GM19240 (cell line): ENCODE measurements at regions not wholly inside any gene's neighbourhood (a gene's known extent, or its start where the extent isn't known, plus 50 kb on each side); places are given as distances from the start of the nearest gene placed in this dataset.
A peak's percentile ranks its signal among the peaks of the same experiment; 100 is the strongest.

Source experiments
- DNase-seq: peaks from one replicate; pipeline ENCODE4 v3.0.0; 2011; ENCODE audit warnings: low spot score; ENCODE audit not compliant: insufficient read length

GRCh38 chr9:126219648-126220063, 107.0 kb upstream of the MVB12B start:
- DNase-seq: no peak

- DNase-seq: no peak
Observed at GRCh38 chr9:126221480-126221879, 105.1 kb upstream of the MVB12B start.

DNA sequence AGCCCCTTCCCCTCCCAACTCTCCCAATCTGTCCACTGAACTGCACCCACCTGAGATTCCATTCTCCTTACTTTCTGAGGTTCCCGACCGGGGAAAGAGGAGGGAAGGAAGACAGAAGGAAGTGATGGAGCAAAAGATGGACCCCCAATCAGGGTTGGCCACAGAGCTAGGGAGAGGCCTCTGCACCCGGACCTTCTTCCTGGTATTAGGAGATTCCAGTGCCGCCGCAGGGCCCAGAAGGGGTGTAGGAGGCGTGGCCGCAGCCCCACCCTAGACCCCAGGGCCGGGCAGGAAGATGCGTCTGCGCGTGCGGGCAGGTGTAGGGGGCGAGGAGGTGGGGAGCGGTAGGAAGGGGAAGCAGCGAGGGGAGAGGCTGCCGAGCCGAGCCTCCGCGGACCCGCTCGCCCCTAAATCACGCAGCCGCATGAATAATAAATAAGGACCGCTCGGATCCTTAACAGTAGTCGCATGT, 104.2 kb upstream of the MVB12B start:
- no peak for DNase-seq

DNA sequence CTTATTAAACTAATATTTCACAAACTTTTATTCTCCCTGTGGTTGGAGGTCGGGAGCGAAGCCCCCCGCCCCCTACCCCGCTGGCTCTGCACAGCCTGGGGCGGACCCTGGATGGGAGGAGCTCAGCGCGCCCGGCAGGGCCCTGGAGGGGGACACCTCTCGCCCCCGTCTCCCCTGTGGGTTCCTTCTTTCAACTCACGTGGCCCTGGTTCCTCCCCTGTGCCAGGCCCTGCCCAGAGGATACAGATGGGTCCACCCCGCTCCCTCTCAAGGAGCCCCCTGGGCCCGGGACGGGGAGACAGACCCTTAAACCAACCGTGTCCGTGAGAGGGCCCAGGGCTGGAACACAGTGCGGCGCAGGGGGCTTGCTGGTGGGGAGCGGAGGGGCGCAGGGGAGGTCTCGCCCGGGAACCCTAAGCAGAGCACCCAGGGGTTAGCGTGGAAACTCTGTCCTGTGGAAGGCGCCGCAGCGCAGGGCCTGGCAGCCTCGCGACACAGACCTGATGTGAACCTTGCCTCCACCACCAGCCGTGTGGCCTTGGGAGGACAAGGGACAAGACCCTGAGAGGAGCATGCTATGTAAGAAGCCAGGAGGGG, 103.7 kb upstream of the MVB12B start:
- DNase-seq: no peak

DNA sequence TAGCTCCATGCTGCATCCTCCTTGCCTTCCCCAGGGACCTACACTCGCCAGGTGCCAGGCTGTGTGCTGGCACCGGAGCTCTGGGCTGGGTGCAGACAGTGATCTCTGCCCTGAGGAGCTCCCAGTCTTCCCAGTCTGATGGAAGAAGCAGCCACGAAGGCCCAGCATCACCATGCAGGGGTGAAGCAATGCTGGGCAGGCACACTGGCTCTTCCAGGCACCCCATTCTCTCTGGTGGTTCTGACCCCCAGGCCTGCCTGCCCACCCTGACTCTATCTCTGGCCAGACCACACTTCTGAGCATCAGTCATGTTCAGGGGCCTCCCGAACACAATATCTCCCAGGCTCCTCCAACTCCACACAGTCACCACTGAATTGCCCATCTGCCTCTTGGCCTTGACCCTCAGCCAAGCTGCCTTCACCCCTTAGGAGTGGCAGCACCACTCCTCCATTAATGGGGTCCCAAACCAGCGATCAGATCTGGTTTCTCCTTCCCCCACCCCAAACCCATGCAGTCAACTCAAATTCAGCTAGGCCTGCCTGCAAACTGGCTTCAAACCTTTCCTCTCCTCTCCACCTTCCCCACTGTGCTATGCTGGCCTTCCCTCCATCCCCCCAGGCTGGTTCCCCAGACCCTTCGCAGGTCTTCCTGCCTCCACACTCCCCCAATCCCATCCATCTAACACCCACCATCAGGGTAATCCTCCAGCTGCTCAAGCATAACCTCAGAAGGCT, 102.7 kb upstream of the MVB12B start:
- no peak for DNase-seq

DNA sequence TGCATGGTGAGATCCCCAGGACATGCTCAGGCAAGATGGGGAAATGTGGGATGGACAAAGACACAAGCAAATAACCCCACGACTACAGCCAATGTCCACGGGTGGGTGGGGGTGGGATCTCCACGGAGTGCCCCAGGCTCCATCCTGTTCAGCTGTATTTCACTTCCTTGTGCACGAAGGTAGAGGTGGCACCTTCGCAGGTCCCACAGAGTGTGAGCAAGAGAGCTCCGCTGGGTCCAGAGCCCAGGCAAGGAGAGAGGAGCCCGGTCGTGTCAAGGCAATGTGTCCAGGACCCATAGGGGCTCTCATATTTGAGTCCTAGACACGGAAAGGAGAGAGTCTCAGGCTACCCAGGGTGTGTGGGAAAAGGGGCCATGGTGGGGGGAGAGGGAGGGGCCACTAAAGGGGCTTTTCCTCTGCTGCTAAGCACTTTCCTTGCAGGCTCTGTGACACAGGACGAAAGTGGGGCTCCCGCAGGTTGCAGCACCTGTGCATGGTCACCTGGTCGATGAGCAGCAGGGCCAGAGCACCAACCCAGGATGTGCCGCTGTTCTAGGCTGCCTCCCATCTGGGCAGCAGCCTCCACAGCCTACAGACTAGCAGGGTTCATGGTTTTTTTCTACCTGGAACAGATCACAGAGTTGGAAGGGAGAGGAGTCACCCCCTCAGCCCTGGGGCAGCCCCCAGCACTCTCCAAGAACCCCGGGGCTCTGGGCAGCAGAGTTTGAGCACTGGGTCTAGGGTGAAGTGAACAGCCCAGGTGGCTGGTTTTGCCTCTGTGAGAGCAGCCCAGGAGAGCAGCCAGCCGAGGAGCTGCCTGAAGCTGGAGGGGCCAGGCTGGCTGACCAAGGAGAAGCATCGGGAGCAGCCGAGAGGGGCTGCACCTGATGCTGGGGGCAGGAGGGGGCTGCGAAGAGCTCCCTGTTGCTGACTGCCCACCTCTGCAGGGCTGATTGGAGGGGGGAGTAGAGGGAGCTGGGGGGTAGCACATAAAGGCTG, 100.7 kb upstream of the MVB12B start:
- no peak for DNase-seq

GRCh38 chr9:126226991-126227936, 99.4 kb upstream of the MVB12B start:
- no peak for DNase-seq

DNA sequence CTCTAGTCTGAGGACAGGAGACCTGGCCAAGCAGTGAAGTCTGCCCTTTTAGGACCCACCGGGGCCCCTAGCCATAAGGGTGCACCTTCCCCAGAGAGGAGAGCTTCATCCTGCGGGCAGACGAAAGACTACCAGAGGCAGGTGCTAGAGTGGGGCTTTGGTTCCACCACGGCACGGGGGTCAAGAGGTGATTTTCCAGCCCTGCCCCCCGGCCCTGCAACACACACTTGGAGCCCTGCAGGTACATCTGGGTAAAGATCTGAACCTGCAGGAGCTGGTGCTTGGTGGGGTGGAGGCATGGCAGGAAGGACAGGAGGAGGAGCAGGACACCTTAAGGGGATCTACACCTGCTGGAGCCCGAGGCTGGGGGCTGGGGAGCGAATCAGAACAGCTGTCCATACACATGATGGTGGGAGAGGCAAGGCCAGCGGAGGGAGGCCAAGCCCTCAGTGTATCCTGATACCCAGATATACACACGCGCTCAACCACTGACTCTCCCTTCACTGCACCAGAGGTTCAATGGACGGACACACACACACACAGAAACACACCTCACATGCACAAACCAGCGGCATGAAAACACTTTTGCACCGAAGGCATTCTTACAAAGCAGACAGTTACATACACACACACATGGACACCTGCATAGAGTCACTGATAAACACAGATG, 98.4 kb upstream of the MVB12B start:
- no peak for DNase-seq

GRCh38 chr9:126228781-126229444, 97.7 kb upstream of the MVB12B start:
- peak; percentile 81 for DNase-seq

GRCh38 chr9:126229501-126229900, 97.1 kb upstream of the MVB12B start:
- no peak for DNase-seq

- DNase-seq: no peak
Observed at GRCh38 chr9:126230692-126231091, 95.9 kb upstream of the MVB12B start.

DNA sequence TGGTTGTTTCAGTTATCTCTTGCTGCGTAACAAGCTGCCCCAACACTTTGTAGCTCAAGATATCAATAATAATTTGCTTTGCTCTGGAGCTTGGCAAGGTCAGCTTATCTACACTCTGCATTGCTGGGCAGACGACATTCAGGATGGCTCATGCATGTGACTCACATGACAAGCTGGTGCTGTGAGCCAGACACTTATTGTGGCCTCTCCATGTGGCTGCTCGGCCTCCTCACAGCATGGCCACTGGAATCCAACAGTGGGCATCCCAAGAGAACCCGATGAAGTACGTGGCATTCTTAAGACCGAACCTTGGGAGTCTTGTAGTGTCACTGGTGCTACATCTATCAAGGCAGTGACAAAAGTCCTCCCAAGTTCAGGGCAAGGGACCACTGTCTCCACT, 94.2 kb upstream of the MVB12B start:
- no peak for DNase-seq

GRCh38 chr9:126233175-126233574, 93.5 kb upstream of the MVB12B start:
- DNase-seq: no peak

DNA sequence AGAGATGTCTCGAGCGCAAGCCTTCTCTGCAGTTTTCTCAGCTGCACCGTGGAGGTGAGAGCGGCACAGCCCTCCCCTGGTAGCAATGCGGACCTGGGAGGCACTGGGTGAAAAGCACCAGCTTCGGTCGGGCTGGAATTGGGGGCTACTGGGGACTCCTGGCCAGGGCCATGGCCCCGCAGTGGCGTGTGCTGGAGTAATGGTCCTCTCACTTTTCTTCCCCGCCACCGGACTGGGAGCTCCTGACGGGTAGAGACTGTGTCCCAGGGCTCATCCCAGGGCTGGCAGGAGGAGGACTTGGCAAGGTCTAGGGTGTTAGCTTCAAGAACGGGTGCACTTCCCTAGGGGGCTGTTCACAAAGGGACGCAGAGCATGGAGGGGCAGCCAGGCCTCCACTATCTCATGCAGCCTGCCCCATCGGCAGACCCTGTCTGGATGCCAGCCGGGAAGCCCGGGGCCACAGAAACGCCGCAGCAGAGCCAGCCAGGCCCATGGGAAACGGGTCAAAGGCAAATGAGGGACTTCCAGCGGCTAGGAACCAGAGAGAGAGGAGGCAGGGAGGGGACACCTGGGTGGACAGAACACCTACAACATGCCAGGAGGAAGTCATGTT, 92.6 kb upstream of the MVB12B start:
- DNase-seq: no peak

DNA sequence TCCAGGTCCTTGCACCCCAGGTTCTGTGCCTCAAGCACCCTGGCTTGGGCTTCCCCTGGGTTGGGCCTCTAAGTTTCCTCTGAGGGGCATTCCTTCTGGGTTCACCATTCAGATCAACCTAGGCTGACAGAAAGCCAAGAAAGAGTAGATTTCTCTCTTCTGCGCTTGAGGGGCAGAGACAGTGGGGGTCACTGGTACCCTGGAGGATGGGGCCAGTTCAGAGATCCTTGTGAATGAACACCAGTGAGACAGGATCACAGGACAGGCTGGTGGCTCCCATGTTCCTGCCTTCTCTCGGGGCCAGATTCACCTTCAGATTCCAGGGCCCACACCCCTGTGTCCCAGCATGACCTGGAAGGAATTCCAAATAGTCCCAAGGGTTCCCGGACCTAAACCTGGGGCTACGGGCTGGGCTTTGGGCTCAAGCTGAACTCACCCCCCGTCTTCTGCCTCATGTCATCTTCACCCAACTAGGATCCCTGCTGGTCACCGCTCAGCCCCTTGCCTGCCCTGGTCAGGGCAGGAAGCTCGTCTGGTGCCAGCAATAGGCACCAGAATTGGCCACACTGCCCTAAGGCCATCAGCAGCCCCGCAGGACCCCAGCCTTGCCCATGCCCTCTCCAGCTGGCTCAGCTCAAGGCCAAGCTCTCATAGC, 91.8 kb upstream of the MVB12B start:
- DNase-seq: no peak

GRCh38 chr9:126235336-126236243, 91.0 kb upstream of the MVB12B start:
- no peak for DNase-seq

DNA sequence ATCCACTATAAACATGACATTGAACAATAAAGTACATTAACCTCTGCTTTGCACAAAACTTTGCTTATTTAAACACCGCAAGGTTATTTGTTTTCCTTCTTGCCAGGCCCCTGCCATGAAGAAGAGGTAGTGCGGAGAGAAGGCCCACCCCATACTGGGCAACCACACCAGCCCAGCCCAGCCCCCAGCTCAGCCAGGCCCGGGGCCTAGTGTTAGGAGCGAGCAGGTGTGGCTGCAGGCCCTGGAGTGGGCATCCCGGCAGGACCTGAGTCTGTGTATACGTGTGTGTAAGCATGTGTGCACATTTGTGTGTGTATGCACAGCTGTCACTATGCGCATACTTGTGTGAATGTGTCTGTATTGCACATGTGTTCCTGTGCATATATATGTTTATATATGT, 90.4 kb upstream of the MVB12B start:
- DNase-seq: no peak

GRCh38 chr9:126238415-126238814, 88.2 kb upstream of the MVB12B start:
- no peak for DNase-seq
